Activated CD4-positive, alpha-beta T cell treated with anti-CD3 and anti-CD28 coated beads, Interleukin-10, Interleukin-2, amounts not matched to agents 100 ng/mL and 50 ng/mL, durations not matched to agents 16 hours and 8 hours (primary cell): ENCODE measurements at regions not wholly inside any gene's neighbourhood (a gene's known extent, or its start where the extent isn't known, plus 50 kb on each side); places are given as distances from the start of the nearest gene placed in this dataset.
"Not testable (repeated sequence)": the region's sequence is repeated elsewhere in the genome, so short reads cannot be mapped to it uniquely, and the experiment has no call there.

Experiments
- DNase-seq: peaks from one replicate; pipeline ENCODE4 v3.0.0-alpha.2; 2020

DNA sequence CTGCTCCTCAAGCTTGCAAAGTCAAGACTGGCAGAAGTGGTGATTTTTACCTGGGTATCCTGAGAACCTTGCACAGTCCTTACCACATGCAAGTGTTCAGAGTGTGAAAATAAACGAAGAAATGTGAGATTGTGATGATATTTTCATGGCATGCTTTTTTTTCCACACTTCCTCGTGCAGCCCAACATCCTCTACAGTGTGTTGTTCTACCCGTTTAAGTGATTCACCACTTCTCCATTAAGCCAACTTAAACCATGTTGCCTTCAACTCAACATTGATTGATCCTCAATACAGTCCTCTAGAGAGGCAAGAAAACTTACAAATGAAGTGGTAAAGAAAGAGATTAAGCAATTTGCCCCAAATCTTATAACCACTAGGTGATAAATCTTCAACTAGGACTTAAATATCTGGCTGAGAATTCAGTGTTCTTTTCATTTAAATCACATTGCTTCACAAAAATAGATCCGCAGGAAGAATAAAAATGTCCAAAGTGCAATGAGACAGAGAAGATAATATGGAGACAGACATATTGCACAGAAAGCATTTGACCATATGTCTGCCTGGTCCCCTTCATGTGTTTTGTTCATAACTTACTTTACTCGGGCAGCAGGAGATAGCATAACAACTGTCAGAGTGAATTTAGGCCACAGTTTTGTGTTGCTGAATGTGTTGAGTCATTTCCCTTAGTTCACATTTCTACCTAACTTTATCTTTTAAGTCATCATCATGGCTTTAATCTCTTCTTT, 75.8 kb upstream of the PARP8 start:
- peak; percentile 43 for DNase-seq

DNA sequence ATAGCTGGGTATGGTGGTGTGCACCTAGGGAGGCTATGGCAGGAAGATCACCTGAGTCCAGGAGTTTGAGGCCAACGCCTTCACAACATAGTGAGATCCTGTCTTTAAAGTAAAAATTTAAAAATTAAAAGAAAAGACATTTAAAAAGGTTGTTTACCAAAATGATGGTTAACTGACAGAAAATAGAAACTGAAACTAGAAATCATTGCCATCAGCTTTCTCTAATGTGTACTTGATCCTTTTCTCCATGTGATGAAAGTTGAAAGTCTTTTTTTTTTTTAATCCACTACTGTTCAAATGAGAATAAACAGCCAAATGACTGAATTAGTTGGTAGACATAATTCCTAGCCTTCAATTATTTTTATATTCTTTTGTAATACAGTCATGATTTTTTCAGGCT, 75.1 kb upstream of the PARP8 start:
- peak; percentile 14 for DNase-seq

DNA sequence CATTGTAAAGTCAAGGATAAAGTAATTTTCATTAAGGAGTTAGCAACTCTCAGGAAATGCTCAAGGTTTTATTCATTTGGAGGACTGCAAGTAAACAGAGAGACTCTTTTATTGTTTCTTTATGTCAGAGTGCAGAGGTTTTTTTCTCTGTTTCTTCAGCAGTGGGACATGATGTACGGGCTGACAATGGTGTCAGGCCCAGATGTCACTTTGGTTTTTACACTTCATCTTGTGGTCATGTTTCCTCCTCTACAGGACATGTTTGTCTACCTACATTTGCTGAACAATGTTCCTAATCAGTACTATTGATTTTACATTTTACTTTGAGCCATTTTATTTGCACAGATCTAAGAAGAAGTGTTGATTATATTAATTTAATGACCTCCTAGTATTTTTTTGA, 72.8 kb upstream of the PARP8 start:
- DNase-seq, result peak; percentile 79

DNA sequence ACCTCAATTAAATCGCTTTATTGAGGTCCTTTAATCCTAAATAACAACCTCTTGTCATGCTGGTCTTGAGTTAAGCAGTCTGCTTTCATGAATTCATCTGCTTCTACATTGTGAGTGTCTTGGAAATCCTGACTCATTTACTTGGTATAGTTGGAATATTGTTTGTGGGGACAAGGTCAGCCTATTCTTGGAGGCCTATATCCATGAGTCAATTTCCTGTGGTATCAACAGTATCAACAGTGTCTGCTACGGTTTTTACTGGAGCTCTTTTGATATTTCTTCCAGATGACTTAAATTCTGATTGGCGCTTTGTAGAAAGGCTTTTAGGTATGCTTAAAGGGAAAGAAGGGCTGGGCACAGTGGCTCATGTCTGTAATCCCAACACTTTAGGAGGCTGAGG, 71.2 kb upstream of the PARP8 start:
- DNase-seq, result peak; percentile 80

DNA sequence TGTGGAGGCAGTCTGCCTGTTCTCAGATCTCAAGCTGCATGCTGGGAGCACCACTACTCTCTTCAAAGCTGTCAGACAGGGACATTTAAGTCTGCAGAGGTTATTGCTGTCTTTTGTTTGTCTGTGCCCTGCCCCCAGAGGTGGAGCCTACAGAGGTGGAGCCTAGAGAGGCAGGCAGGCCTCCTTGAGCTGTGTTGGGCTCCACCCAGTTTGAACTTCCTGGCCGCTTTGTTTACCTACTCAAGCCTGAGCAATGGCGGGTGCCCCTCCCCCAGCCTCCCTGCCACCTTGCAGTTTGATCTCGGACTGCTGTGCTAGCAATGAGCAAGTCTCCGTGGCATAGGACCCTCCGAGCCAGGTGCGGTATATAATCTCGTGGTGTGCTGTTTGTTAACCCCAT, 64.9 kb upstream of the PARP8 start:
- DNase-seq, result not testable (repeated sequence)

DNA sequence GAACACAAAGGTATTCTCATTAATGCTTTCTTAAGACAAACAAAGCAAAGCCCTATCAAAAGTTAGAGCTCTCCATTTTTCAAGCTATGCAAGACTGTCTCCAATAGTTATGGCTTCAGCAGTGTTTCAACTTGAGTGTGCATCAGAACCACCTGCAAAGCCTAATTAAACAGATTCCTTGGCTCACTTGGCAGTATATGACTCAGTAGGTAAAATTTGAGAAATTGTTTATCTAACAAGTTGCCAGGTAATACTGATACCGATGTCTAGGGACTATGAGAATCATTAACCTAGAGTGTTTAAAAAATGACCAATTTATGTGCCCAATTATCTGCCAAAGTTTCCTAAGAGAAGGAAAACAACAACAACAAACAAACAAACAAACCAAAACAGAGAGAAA, 60.3 kb upstream of the PARP8 start:
- peak; percentile 69 for DNase-seq

DNA sequence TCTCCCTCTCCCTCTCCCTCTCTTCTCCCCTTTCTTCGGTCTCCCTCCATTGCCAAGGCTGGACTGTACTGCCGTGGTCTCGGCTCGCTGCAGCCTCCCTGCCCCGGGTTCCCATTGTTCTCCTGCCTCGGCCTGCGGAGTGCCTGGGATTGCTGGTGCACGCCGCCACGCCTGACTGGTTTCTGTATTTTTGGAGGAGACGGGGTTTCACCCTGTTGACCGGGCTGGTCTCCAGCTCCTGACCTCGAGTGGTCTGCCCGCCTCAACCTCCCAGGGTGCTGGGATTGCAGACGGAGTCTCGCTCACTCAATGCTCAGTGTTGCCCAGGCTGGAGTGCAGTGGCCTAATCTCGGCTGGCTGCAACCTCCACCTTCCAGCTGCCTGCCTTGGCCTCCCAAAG, 59.0 kb upstream of the PARP8 start:
- DNase-seq, result not testable (repeated sequence)

DNA sequence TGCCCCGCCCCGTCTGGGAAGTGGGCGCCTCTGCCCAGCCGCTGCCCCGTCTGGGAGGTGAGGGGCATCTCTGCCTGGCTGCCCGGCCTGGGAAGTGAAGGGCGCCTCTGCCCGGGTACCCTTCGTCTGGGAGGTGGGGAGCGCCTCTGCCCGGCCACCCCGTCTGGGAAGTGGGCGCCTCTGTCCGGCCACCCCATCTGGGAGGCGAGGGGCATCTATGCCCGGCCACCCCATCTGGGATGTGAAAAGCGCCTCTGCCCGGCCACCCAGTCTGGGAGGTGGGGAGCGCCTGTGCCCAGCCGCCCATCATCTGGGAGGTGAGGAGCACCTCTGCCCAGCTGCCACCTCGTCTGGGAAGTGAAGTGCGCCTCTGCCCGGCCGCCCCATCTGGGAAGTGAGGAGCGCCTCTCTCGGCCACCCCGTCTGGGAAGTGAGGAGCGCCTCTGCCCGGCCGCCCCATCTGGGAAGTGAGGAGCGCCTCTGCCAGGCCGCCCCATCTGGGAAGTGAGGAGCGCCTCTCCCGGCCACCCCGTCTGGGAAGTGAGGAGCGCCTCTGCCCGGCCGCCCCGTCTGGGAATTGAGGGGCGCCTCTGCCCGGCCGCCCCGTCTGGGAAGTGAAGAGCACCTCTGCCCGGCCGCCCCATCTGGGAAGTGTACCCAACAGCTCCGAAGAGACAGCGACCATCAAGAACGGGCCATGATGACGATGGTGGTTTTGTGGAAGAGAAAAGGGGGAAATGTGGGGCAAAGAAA, 58.3 kb upstream of the PARP8 start:
- DNase-seq, result not testable (repeated sequence)

DNA sequence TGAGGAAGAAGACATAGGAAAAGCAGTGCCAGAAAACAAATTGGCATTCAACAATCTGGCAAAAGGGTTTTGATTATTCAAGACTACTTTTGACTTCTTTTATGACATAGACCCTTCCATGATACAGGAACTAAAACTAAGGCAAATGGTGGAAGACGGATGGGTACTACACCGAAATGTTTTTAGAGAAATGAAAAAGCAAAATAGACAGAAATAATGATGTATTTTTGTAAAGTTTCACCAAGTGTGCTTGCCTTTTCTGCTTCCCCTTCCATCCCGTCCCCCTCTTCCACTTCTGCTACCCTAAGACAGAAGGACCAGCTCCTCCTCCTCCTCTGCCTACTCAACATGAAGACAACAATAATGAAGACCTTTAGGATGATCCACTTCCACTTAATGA, 53.4 kb upstream of the PARP8 start:
- not testable (repeated sequence) for DNase-seq
